ENCODE measurements at regions not wholly inside any gene's neighbourhood (a gene's known extent, or its start where the extent isn't known, plus 50 kb on each side); places are given as distances from the start of the nearest gene placed in this dataset.

DNA sequence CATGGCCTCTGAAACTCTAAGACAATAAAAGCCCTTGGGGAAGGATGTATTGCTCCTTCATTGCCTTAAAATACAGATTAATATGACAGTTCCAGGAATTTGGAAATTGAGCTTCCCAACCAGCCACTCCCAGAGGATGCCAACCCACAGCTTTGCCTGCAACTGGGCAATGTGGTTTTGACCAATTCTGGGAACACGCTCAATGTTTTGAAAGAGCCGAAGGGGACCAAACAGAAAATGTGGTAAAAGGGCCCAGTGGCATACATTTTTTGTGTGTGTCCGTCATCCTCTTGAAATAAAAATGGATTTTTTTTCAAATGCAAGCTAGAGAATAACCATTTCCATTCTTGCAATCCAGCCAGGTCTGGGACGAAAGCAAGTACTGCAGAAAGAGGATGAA lies 88.3 kb upstream of the PLEKHG7 start:
- no peak for DNase-seq

- no peak for DNase-seq
Observed at GRCh38 chr12:92614001-92614400, 88.8 kb upstream of the PLEKHG7 start.

- DNase-seq = no peak
Observed at GRCh38 chr12:92612611-92613010, 90.2 kb upstream of the PLEKHG7 start.

DNA sequence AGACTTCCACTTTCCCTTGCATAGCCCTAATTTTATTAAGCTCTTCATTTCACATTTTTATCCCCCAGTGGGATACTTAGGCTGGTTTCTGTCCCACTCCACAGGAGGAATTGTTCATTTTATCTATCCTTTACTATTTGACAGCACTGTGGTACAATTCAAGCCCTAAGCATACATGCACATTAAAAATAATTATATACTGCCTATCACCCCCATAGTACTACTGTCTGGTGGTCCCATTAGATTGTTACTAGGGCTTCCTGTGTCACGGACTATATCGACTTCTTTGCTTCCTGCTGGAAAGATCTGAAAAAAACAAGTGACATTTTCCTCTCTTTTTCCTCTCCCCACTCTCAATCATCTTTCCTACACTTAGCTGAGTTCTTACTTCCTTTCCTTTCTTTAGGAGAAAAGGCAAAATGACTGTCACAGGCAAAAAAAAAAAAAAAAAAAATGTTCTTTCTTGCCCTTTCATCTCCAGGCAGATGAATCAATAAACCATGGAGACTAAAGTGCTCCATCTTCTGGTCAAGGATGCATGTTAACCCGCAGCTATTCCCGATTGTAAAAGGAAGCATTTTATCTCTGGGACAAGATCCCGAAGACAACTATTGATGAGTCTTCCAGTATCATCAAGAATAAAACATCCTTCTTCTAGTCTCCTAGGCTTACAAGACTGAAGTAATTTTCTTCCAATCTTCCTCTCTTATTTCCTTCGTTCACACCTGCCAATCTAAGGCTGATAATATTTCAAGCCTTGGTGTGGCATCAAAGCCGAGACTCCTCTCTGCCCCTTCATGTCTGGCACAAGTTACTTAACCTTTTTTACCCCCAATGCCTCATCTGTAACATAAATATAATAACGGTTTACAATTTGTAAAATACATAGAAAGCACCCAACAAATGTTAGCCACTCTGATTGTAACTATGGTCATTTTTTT lies 94.4 kb upstream of the PLEKHG7 start:
- DNase-seq = peak; percentile 63

DNA sequence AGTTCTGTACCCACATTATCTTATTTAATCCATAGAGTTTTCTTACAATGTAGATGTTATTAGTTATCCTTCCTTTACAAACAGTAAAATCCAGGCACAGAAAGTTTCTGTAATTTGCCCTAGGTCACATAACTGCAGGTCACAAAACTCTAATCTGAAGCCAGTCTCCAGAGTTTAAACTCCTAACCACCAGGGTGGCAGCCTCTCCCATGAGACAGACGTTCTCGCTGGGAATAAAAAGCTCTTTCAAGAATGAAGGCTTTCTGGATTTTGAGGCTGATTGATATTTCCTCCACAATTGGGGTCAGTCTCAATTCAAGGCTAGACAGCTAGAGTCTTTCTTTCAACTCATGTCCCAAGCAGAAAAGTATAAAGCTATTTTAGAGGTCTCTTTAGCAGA lies 95.8 kb upstream of the PLEKHG7 start:
- DNase-seq = no peak

GRCh38 chr12:92605621-92606170 lies 97.1 kb upstream of the PLEKHG7 start:
- no peak for DNase-seq

- no peak for DNase-seq
Observed at GRCh38 chr12:92604786-92605185, 98.0 kb upstream of the PLEKHG7 start.

- DNase-seq = no peak
Observed at GRCh38 chr12:92603741-92604432, 98.9 kb upstream of the PLEKHG7 start.

GRCh38 chr12:92602930-92603623 lies 99.7 kb upstream of the PLEKHG7 start:
- no peak for DNase-seq

- peak; percentile 32 for DNase-seq
Observed at GRCh38 chr12:92602476-92602875, 100.3 kb upstream of the PLEKHG7 start.

- no peak for DNase-seq
Observed at GRCh38 chr12:92601680-92602079, 101.1 kb upstream of the PLEKHG7 start.

- DNase-seq = no peak
Observed at GRCh38 chr12:92601176-92601575, 101.6 kb upstream of the PLEKHG7 start.

DNA sequence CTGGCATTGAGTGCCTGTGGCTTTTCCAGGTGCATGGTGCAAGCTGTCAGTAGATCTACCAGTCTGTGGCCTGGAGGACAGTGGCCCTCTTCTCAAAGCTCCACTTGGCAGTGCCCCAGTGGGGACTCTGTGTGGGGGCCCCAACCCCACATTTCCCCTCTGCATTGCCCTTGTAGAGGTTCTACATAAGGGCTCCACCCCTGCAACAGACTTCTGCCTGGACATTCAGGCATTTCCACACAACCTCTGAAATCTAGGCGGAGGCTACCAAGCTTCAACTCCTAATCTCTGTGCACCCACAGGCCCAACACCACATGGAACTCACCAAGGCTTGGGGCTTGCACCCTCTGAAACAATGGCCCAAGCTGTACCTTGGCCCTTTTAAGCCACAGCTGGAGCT lies 102.7 kb upstream of the PLEKHG7 start:
- DNase-seq = no peak

DNA sequence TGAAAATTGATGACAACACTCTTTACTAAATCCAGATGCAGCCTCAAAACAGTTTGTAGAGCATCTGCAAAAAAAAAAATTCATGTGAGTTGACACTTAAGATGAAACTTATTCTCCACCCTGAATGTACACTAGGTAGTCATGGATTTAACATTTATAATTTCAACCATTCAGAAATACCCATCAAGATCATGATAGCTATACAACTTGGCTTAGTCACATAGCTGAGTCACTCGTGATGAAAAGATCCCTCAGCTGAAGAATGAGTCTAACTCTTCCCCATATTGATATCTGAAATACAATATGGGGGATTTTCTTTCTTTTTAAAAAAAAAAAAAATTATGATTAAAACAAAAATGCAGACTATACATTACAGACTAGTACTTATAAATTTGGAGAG lies 104.8 kb upstream of the PLEKHG7 start:
- DNase-seq = peak; percentile 10

DNA sequence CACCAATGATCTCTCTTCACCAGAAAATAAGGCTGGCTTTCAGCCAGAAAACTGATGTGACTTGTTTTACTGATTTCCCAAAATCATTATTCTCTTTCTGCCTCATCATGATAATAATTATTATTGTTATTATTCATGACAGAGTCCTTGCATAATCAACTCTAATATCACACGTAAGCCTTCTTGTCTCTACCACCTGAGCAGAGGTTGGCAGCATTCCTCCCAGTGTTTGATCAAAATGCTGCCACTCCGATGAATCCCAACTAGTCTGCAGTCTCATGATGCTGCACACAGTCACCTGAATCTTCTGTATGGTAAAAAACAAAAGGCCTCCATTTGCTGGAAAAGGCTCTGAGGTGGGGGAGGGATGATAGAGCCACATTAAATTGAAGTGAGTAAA lies 105.7 kb upstream of the PLEKHG7 start:
- DNase-seq = no peak

- DNase-seq = no peak
Observed at GRCh38 chr12:92596383-92596782, 106.4 kb upstream of the PLEKHG7 start.

- DNase-seq = no peak
Observed at GRCh38 chr12:92595663-92596062, 107.1 kb upstream of the PLEKHG7 start.

DNA sequence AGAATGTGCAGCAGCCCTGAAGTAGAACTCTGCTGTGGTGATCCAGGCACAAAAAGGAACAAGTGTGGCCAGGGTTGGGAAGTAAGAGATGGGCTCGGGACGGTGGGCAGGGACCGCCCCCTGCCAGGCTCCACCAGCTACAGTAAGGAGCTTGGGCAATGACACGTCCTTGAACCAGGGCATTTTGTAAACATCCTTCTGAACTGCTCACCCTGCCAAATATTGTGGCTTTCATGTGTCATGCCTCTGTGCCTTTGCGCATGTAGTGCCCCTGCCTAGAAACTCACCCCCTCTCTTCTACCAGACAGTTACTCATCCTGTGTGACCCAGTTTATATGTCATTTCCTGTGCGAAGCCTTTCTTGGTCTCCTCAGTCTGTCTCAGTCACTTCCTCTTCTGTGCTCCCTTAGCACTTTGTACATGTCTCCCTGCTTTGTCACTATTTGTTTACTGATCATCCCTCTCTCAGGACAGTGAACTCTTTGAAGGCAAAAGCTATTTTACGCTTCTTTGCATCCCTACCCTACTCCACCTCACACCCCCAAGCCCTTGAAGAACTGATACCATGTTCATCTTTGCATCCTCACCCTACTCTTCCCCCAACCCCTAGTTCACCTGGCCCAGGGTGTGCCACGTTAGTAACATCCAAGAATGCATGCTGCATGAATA lies 108.9 kb upstream of the PLEKHG7 start:
- peak; percentile 55 for DNase-seq

- no peak for DNase-seq
Observed at GRCh38 chr12:92585115-92585727, 117.6 kb upstream of the PLEKHG7 start.

- no peak for DNase-seq
Observed at GRCh38 chr12:92583910-92584309, 118.9 kb upstream of the PLEKHG7 start.

DNA sequence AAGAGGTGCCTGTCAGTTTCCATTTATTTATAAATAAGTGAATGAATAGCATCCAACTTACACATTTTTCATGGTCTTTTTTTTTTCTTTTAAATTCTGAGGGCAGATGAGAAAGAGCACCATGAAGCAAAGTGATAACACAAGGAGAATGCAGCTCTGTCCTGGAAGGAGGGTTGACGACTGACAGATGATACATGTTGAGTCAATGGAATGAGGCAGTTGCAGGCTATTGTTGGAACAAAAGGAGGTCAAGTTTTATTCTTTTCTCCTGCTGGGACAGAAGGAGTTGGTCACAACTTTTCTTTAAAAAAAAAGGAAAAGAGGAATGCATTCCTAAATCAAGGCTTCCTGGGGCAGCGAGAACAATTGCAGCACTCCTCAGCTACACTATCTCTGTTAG lies 119.9 kb upstream of the PLEKHG7 start:
- DNase-seq = no peak

- no peak for DNase-seq
Observed at GRCh38 chr12:92582475-92582874, 120.3 kb upstream of the PLEKHG7 start.

All from dermis blood vessel endothelial cell (primary cell).